OCI-LY7 (cell line): ENCODE measurements at regions not wholly inside any gene's neighbourhood (a gene's known extent, or its start where the extent isn't known, plus 50 kb on each side); places are given as distances from the start of the nearest gene placed in this dataset.

Experiments used
- EZH2phosphoT487 ChIP-seq: fragments of 200-600 bp; sonication (generic); IDR thresholded peaks from 2 replicates; pipeline ENCODE4 v1.6.1; 2018; ENCODE audit warnings: low read depth, borderline replicate concordance, mild to moderate bottlenecking, mixed run types, antibody characterized with exemption, low read length, moderate library complexity, mixed read lengths
- TF ChIP-seq, protein P1 (sequence below): fragments of 200-600 bp; sonication (generic); conservative IDR thresholded peaks from 2 replicates; pipeline ENCODE4 v1.5.1; 2014; ENCODE audit warnings: mild to moderate bottlenecking, antibody characterized with exemption, low read length, moderate library complexity, mixed read lengths

DNA sequence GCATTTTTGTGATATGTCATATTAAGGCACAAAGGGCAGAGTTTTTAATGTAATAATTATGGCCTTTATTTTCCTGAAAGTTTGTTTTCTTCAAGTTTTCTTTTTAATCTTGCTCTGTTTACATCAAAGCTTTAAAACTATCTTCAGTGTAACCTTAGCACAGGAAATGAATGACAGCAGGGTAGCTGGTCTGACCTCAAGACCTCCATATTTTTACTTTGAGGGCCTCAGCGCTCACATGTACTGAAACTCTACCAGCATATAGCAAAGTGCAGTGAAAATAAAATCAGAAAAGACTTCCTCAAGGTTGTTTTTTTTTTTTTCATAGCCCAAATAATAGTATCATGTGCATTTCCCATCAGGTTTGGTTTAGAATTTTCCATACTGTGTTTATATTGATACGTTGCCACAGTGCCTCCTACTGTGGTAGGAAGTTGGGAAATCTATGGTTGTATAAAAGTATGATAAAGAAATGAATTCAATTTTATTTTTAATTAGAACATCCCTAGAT, 163.4 kb downstream of the UBE2E3 start:
- TF ChIP-seq, protein P1, sequence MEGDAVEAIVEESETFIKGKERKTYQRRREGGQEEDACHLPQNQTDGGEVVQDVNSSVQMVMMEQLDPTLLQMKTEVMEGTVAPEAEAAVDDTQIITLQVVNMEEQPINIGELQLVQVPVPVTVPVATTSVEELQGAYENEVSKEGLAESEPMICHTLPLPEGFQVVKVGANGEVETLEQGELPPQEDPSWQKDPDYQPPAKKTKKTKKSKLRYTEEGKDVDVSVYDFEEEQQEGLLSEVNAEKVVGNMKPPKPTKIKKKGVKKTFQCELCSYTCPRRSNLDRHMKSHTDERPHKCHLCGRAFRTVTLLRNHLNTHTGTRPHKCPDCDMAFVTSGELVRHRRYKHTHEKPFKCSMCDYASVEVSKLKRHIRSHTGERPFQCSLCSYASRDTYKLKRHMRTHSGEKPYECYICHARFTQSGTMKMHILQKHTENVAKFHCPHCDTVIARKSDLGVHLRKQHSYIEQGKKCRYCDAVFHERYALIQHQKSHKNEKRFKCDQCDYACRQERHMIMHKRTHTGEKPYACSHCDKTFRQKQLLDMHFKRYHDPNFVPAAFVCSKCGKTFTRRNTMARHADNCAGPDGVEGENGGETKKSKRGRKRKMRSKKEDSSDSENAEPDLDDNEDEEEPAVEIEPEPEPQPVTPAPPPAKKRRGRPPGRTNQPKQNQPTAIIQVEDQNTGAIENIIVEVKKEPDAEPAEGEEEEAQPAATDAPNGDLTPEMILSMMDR: no peak
- no peak for TF ChIP-seq EZH2phosphoT487
